Adipocyte (in vitro differentiated cells): ENCODE measurements at regions not wholly inside any gene's neighbourhood (a gene's known extent, or its start where the extent isn't known, plus 50 kb on each side); places are given as distances from the start of the nearest gene placed in this dataset.

Source experiments
- DNase-seq: peaks from one replicate; pipeline ENCODE4 v3.0.0-alpha.2; 2015; ENCODE audit warnings: low read depth
- H3K27me3 ChIP-seq: replicated peaks from 2 replicates; pipeline ENCODE4 v1.7.0; 2013; ENCODE audit warnings: mild to moderate bottlenecking, low read length, moderate library complexity; ENCODE audit not compliant: control insufficient read depth, insufficient read depth
- H3K36me3 ChIP-seq: 2 replicates; pipeline ENCODE4 v1.7.0; 2013; ENCODE audit warnings: low read length, mild to moderate bottlenecking, moderate library complexity; ENCODE audit not compliant: control insufficient read depth, insufficient read depth, severe bottlenecking
- H3K4me1 ChIP-seq: 2 replicates; pipeline ENCODE4 v1.7.0; 2013; ENCODE audit warnings: mild to moderate bottlenecking, low read length, moderate library complexity; ENCODE audit not compliant: control insufficient read depth, insufficient read depth
- H3K4me3 ChIP-seq: 2 replicates; pipeline ENCODE4 v1.7.0; 2013; ENCODE audit warnings: mild to moderate bottlenecking, low read length, moderate library complexity
- H3K9ac ChIP-seq: 2 replicates; pipeline ENCODE4 v1.7.0; 2013; ENCODE audit warnings: mild to moderate bottlenecking, low read length, moderate library complexity
- H3K9me3 ChIP-seq: 2 replicates; pipeline ENCODE4 v1.7.0; 2013; ENCODE audit warnings: mild to moderate bottlenecking, low read length, moderate library complexity; ENCODE audit not compliant: control insufficient read depth

GRCh38 chr7:113775804-113776203 is 143.0 kb downstream of the PPP1R3A start:
- no peak overlapping the region for H3K9ac ChIP-seq
- no peaks in the 10 kb centered on the region for H3K36me3 ChIP-seq
- no peak overlapping the region for H3K4me3 ChIP-seq

GRCh38 chr7:113775401-113775800 is 143.4 kb downstream of the PPP1R3A start:
- Histone ChIP-seq H3K36me3 (no peaks in the 10 kb centered on the region), H3K4me3 (no peak overlapping the region), H3K4me1 (peaks cover 4% of the 10 kb centered on the region), H3K9ac (no peak overlapping the region), H3K9me3 (no peaks in the 10 kb centered on the region), H3K27me3 (no peaks in the 10 kb centered on the region)
- no peak for DNase-seq

More at GRCh38 chr7:113775804-113776203, 143.0 kb downstream of the PPP1R3A start:
- H3K27me3 ChIP-seq: no peaks in the 10 kb centered on the region
- no peaks in the 10 kb centered on the region for H3K9me3 ChIP-seq
- no peak for DNase-seq
- peaks cover 4% of the 10 kb centered on the region for H3K4me1 ChIP-seq

DNA sequence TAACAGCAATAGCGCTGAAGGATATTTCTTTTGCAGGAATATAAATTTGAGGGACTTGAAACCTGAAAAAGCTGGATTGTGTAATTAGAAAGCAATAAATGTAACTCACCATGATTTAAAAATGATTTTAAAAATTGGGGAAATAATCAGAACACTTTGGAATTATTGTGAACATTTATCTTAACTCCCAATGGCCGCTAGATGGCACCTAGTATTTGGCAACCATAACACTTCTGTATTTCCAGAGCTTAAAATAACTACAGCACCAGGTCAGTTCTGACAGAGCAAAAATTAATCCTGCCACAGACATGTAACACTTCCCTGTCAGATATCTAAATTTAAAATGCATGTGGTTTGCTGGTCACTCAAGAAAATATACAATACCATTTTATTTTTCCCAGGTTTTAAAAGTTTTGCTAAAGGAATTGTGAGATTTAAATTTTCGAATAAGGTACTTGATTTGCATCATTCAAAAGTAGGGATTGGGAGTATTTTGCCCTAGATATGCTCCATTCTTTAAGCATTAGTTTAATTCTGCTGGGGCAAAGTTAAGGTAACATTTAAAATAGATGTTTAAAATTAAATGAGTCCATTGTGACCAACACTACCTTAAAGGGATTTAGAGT is 144.5 kb downstream of the PPP1R3A start:
- H3K9ac ChIP-seq: no peak overlapping the region
- H3K4me1 ChIP-seq: peaks cover 4% of the 10 kb centered on the region
- H3K9me3 ChIP-seq: no peaks in the 10 kb centered on the region
- DNase-seq: peak; percentile 88
- no peak overlapping the region for H3K4me3 ChIP-seq
- H3K36me3 ChIP-seq: no peaks in the 10 kb centered on the region
- no peaks in the 10 kb centered on the region for H3K27me3 ChIP-seq

DNA sequence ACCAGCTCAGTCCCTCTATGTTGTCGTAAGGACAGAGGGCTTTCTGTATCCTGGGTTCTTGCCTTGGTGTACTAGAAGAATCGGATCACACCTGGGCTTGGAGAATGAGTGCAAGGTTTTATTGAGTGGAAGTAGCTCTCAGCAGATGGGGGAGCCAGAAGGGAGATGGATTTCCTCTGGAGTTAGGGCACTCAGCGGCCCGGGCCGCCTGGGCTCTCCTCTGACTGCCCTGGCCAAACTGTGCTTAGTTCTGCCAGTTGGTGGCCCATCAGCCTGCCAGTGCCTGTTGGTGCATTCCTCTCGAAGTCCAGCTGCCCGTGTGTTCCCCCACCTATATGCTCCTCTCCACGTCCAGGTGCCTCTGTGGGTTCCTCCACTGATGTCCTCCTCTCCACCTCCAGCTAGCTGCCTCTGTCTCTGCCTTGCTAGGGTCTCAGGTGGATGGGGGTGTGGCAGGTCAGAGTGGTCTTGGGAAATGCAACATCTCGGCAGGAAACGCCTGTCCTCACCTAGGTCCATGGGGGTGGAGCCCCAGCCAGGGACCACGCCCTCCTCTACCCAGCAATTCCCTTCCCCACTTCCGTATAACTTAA is 148.6 kb downstream of the PPP1R3A start:
- H3K9me3 ChIP-seq: no peaks in the 10 kb centered on the region
- H3K4me1 ChIP-seq: peaks cover 8% of the 10 kb centered on the region
- DNase-seq: no peak
- no peaks in the 10 kb centered on the region for H3K36me3 ChIP-seq
- no peak overlapping the region for H3K4me3 ChIP-seq
- no peaks in the 10 kb centered on the region for H3K27me3 ChIP-seq
- no peak overlapping the region for H3K9ac ChIP-seq

- Histone ChIP-seq H3K27me3 (no peaks in the 10 kb centered on the region), H3K9me3 (no peaks in the 10 kb centered on the region), H3K9ac (no peak overlapping the region), H3K4me3 (no peak overlapping the region), H3K4me1 (peaks cover 4% of the 10 kb centered on the region), H3K36me3 (no peaks in the 10 kb centered on the region)
- peak; percentile 35 for DNase-seq
Observed at GRCh38 chr7:113768387-113768786, 150.4 kb downstream of the PPP1R3A start.

DNA sequence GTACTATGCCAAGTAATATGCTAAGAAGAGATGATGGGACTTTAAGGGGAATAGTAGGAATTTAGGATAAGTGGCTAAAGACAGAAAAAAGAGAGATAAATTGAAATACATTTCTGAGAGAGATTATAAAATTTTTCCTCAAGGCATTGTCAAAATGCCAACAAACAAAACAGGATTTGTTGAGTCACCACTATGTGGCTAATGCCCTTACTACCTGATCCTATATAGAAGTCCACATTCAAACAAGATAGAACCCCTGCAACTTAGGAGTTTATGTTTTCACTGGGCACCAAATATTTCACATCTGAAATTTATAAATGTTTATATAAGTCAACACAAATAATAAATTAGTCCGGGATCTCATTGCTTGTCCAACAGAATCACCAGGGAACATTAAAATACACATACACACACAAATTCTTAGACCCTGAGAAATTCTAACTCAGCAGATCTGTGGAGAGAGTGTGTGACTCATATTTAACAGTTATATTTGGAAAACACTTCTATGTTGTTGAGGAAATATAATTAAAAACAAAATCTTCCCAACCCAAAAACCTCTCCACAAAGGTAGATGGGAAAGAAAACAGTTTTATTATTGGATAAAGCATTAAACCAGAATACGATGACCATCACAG is 154.3 kb downstream of the PPP1R3A start:
- Histone ChIP-seq H3K36me3 (no peaks in the 10 kb centered on the region), H3K4me3 (no peak overlapping the region), H3K9me3 (no peaks in the 10 kb centered on the region), H3K27me3 (no peaks in the 10 kb centered on the region), H3K9ac (no peak overlapping the region), H3K4me1 (peaks cover 4% of the 10 kb centered on the region)
- peak; percentile 13 for DNase-seq

- H3K4me3 ChIP-seq: no peak overlapping the region
- no peaks in the 10 kb centered on the region for H3K27me3 ChIP-seq
- no peak overlapping the region for H3K9ac ChIP-seq
- DNase-seq: no peak
- no peaks in the 10 kb centered on the region for H3K4me1 ChIP-seq
- no peaks in the 10 kb centered on the region for H3K36me3 ChIP-seq
- no peaks in the 10 kb centered on the region for H3K9me3 ChIP-seq
Observed at GRCh38 chr7:113763226-113763625, 155.6 kb downstream of the PPP1R3A start.

GRCh38 chr7:113756250-113756649 is 162.6 kb downstream of the PPP1R3A start:
- no peak overlapping the region for H3K4me3 ChIP-seq
- no peaks in the 10 kb centered on the region for H3K27me3 ChIP-seq
- peaks cover 6% of the 10 kb centered on the region for H3K4me1 ChIP-seq
- H3K36me3 ChIP-seq: no peaks in the 10 kb centered on the region
- H3K9me3 ChIP-seq: peaks cover 4% of the 10 kb centered on the region
- DNase-seq: no peak
- no peak overlapping the region for H3K9ac ChIP-seq

GRCh38 chr7:113752689-113753088 is 166.1 kb downstream of the PPP1R3A start:
- Histone ChIP-seq H3K4me1 (peaks cover 14% of the 10 kb centered on the region), H3K36me3 (no peaks in the 10 kb centered on the region), H3K9ac (no peak overlapping the region), H3K4me3 (no peak overlapping the region), H3K9me3 (peaks cover 4% of the 10 kb centered on the region), H3K27me3 (no peaks in the 10 kb centered on the region)
- DNase-seq: no peak

DNA sequence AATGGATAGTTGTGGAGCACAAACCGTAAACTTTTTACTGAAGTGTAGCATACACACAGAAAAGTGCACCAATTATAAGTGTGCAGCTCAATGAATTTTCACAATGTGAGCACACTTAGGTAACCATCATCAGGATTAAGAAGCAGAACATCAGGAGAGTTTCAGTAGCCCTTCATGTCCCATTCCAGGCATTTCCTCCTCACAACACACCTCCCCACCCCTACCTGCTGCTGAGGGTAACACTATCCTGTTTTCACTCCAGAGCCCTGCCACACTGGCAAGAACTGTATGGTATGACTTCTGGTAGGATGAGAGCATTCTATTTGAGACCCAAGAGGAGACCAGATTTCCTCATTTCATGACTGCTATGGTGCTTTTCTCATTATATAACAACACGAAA is 166.5 kb downstream of the PPP1R3A start:
- Histone ChIP-seq H3K9ac (no peak overlapping the region), H3K36me3 (no peaks in the 10 kb centered on the region), H3K27me3 (no peaks in the 10 kb centered on the region), H3K9me3 (peaks cover 4% of the 10 kb centered on the region), H3K4me3 (no peak overlapping the region), H3K4me1 (peaks cover 14% of the 10 kb centered on the region)
- no peak for DNase-seq

- no peak overlapping the region for H3K4me3 ChIP-seq
- no peaks in the 10 kb centered on the region for H3K36me3 ChIP-seq
- peaks cover 4% of the 10 kb centered on the region for H3K9me3 ChIP-seq
- DNase-seq: no peak
- no peak overlapping the region for H3K9ac ChIP-seq
- H3K27me3 ChIP-seq: no peaks in the 10 kb centered on the region
- peaks cover 14% of the 10 kb centered on the region for H3K4me1 ChIP-seq
Observed at GRCh38 chr7:113751547-113751946, 167.3 kb downstream of the PPP1R3A start.
